ENCODE measurements at regions not wholly inside any gene's neighbourhood (a gene's known extent, or its start where the extent isn't known, plus 50 kb on each side); places are given as distances from the start of the nearest gene placed in this dataset.

DNA sequence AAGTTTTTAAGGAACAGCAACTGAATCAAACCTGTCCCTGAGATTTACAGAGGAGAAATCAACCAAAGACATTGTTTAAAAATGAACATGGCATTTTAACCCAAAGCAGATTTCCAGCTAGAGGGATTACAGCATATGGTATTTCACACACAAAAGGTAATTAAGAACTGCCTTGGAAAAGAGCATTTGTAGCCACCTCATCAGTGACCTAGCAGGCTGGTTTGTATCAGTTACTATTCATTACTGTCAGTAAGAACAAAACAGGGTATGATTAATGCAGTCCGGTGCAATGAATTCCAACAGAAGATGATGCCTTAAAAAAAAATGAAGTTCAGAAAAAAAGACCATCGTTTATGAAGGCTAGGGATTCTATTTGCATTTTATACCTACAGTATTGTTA, 219.9 kb downstream of the CHD9NB start:
- H3K36me3 Mint-ChIP-seq (ENCODE audit: low read depth) = no peaks in the 10 kb centered on the region
- Histone ChIP-seq H3K9me3 (ENCODE audit: control insufficient read depth in 1 of 2, insufficient read depth in 1 of 2, low read length in 2 of 2) (no peaks in the 10 kb centered on the region), H3K27ac (ENCODE audit: low read depth in 1 of 2, low read length in 2 of 2) (no peak overlapping the region), H3K4me1 (ENCODE audit: insufficient read depth, low read length) (no peaks in the 10 kb centered on the region), H3K27me3 (ENCODE audit: control insufficient read depth in 1 of 2, insufficient read depth in 2 of 2, low read length in 2 of 2) (no peaks in the 10 kb centered on the region), H3K36me3 (ENCODE audit: insufficient read depth, low read length) (no peaks in the 10 kb centered on the region), H3K4me3 (ENCODE audit: low read length) (no peak overlapping the region)
- peaks cover 5% of the 10 kb centered on the region for H3K27me3 Mint-ChIP-seq
- H3K4me3 Mint-ChIP-seq = no peak overlapping the region
- H3K9me3 Mint-ChIP-seq = peaks cover 7% of the 10 kb centered on the region
- no peaks in the 10 kb centered on the region for H3K4me1 Mint-ChIP-seq (ENCODE audit: low read depth)
- H3K27ac Mint-ChIP-seq = no peak overlapping the region
- ChIA-PET CTCF (no interaction called here), POLR2A (no interaction called here)
- ATAC-seq (ENCODE audit: poor library complexity) (no peak), DNase-seq (no peak)
- TF ChIP-seq CTCF (IDR thresholded peaks at IDR 0.05) = no peak
- intact Hi-C loops (cut with DNase I, micrococcal nuclease) = no loop called here

DNA sequence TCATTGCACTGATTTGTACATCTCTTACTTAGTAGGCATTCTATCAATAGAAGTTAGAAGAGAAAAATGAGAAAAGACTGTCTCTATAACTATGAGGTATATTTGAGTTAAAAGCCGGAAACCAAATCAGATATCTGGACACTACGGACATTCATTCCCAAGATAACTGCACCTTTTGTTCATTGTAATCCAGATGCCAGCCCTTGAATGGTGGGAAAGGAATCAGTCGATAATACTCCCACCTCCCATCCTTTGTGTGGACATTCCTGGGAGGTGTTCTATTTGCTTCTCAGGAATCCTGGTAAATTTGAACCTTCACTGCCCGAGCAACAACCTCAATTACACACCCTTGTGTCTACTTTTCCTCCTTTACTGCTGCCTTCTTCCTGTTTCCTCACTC, 225.2 kb downstream of the CHD9NB start:
- no peak overlapping the region for H3K27ac Mint-ChIP-seq
- Histone ChIP-seq H3K36me3 (ENCODE audit: insufficient read depth, low read length) (no peaks in the 10 kb centered on the region), H3K27ac (ENCODE audit: low read depth in 1 of 2, low read length in 2 of 2) (no peak overlapping the region), H3K4me1 (ENCODE audit: insufficient read depth, low read length) (no peaks in the 10 kb centered on the region), H3K4me3 (ENCODE audit: low read length) (no peak overlapping the region), H3K9me3 (ENCODE audit: control insufficient read depth in 1 of 2, insufficient read depth in 1 of 2, low read length in 2 of 2) (no peaks in the 10 kb centered on the region), H3K27me3 (ENCODE audit: control insufficient read depth in 1 of 2, insufficient read depth in 2 of 2, low read length in 2 of 2) (no peaks in the 10 kb centered on the region)
- intact Hi-C loops (cut with DNase I, micrococcal nuclease) = no loop called here
- H3K27me3 Mint-ChIP-seq = peaks cover 5% of the 10 kb centered on the region
- no peak for TF ChIP-seq CTCF (IDR thresholded peaks at IDR 0.05)
- no peaks in the 10 kb centered on the region for H3K4me1 Mint-ChIP-seq (ENCODE audit: low read depth)
- H3K4me3 Mint-ChIP-seq = no peak overlapping the region
- POLR2A ChIA-PET = no interaction called here
- H3K9me3 Mint-ChIP-seq = peaks cover 7% of the 10 kb centered on the region
- ATAC-seq (ENCODE audit: poor library complexity) (no peak), DNase-seq (no peak)
- H3K36me3 Mint-ChIP-seq (ENCODE audit: low read depth) = no peaks in the 10 kb centered on the region
- CTCF ChIA-PET = no interaction called here

DNA sequence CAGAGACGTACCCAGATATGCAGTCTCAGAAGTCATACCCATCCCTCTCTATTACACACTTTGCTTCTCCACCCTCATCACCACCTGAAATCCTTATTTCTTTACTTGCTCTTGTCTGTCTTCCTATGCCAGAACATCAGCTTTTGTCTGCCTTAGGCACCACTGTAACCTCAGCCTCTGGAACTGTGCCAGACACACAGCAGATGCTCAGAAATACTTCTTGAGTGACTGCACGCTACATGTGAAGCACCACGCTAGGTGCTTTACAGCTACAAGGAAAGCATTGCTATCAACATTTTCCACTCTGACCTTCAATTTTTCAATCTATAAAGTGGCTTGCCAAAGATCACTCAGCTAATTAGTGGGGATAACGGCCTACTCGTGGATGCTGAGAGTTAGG, 226.8 kb downstream of the CHD9NB start:
- Mint-ChIP-seq H3K4me1 (ENCODE audit: low read depth) (no peaks in the 10 kb centered on the region), H3K27me3 (no peaks in the 10 kb centered on the region), H3K36me3 (ENCODE audit: low read depth) (no peaks in the 10 kb centered on the region), H3K4me3 (no peak overlapping the region), H3K9me3 (peaks cover 4% of the 10 kb centered on the region), H3K27ac (no peak overlapping the region)
- H3K4me1 ChIP-seq (ENCODE audit: insufficient read depth, low read length) = no peaks in the 10 kb centered on the region
- ChIA-PET POLR2A (no interaction called here), CTCF (no interaction called here)
- TF ChIP-seq CTCF (IDR thresholded peaks at IDR 0.05) = no peak
- intact Hi-C loops (cut with DNase I, micrococcal nuclease) = no loop called here
- ATAC-seq (ENCODE audit: poor library complexity) (no peak), DNase-seq (no peak)
- H3K4me3 ChIP-seq (ENCODE audit: low read length) = no peak overlapping the region
- H3K27ac ChIP-seq (ENCODE audit: low read depth in 1 of 2, low read length in 2 of 2) = no peak overlapping the region
- no peaks in the 10 kb centered on the region for H3K9me3 ChIP-seq (ENCODE audit: control insufficient read depth in 1 of 2, insufficient read depth in 1 of 2, low read length in 2 of 2)
- H3K27me3 ChIP-seq (ENCODE audit: control insufficient read depth in 1 of 2, insufficient read depth in 2 of 2, low read length in 2 of 2) = no peaks in the 10 kb centered on the region
- H3K36me3 ChIP-seq (ENCODE audit: insufficient read depth, low read length) = no peaks in the 10 kb centered on the region

Measured in CD4-positive, alpha-beta T cell (primary cell).